Epithelial cell of proximal tubule (primary cell): ENCODE measurements at regions not wholly inside any gene's neighbourhood (a gene's known extent, or its start where the extent isn't known, plus 50 kb on each side); places are given as distances from the start of the nearest gene placed in this dataset.

Source experiments
- DNase-seq: peaks from one replicate; pipeline ENCODE4 v3.0.0-alpha.2; 2011; ENCODE audit warnings: low read depth
- H3K4me3 ChIP-seq: 2 replicates; pipeline ENCODE4 v1.5.1; 2011; ENCODE audit warnings: low read depth, mild to moderate bottlenecking, low read length
- CTCF ChIP-seq: conservative IDR thresholded peaks from 2 replicates; pipeline ENCODE4 v1.5.1; 2012; ENCODE audit warnings: low read depth, mild to moderate bottlenecking, low read length

GRCh38 chr1:55412060-55412459, 196.9 kb upstream of the USP24 start:
- DNase-seq: no peak
- no peak overlapping the region for H3K4me3 ChIP-seq
- TF ChIP-seq CTCF: no peak

- TF ChIP-seq CTCF: no peak
- DNase-seq: no peak
- no peak overlapping the region for H3K4me3 ChIP-seq
Observed at GRCh38 chr1:55402671-55403464, 187.7 kb upstream of the USP24 start.

GRCh38 chr1:55402142-55402541, 187.0 kb upstream of the USP24 start:
- no peak overlapping the region for H3K4me3 ChIP-seq
- no peak for DNase-seq
- no peak for TF ChIP-seq CTCF

- TF ChIP-seq CTCF: no peak
- no peak for DNase-seq
- H3K4me3 ChIP-seq: no peak overlapping the region
Observed at GRCh38 chr1:55400508-55400907, 185.3 kb upstream of the USP24 start.

- no peak for TF ChIP-seq CTCF
- no peak for DNase-seq
- H3K4me3 ChIP-seq: no peak overlapping the region
Observed at GRCh38 chr1:55399346-55399745, 184.2 kb upstream of the USP24 start.

GRCh38 chr1:55396381-55396891, 181.3 kb upstream of the USP24 start:
- TF ChIP-seq CTCF: no peak
- no peak for DNase-seq
- H3K4me3 ChIP-seq: no peak overlapping the region

GRCh38 chr1:55388960-55389359, 173.8 kb upstream of the USP24 start:
- H3K4me3 ChIP-seq: no peak overlapping the region
- TF ChIP-seq CTCF: no peak
- no peak for DNase-seq
